ENCODE measurements at regions not wholly inside any gene's neighbourhood (a gene's known extent, or its start where the extent isn't known, plus 50 kb on each side); places are given as distances from the start of the nearest gene placed in this dataset.

DNA sequence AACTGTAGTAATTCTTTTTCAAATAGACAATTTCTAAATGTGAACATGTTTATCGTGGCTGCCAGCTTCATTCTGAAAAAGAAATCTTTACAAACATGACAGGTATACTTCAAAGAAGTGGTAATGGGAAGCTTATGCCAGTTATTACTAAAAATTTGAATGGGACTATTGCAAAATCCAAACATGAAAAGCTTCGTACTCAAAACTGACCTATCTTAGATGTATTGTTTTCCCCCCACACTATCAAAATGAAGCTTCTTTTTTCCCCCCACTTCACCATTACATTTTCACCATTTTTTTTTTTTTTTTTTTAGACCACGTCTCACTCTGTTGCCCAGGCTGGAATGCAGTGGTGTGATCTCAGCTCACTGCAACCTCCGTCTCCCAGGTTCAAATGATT is 50.4 kb upstream of the SERTAD2 start:
- H3K27ac ChIP-seq (ENCODE audit: low read depth in 1 of 2, low read length in 1 of 2) = no peak overlapping the region
- no peak overlapping the region for H3K9ac ChIP-seq (ENCODE audit: insufficient read depth in 1 of 2, low read length in 2 of 2)
- WGBS, 2 donors = 75 to 80% methylated on average over 4 of the region's 4 CpGs
- H3K4me1 ChIP-seq (ENCODE audit: control insufficient read depth in 5 of 5, insufficient read depth in 5 of 5, low read length in 5 of 5) = no peaks in the 10 kb centered on the region
- H3K9me3 ChIP-seq (ENCODE audit: control insufficient read depth in 4 of 4, insufficient read depth in 3 of 4, low read length in 3 of 4) = peaks cover 0 to 2% (median 0%) of the 10 kb centered on the region in 4 donors
- DNase-seq (no peak), ATAC-seq (ENCODE audit: insufficient read depth, low FRiP score) (no peak)
- H3K27me3 ChIP-seq (ENCODE audit: control insufficient read depth in 3 of 3, insufficient read depth in 3 of 3, low read length in 2 of 3) = no peaks in the 10 kb centered on the region
- TF ChIP-seq, protein P1, sequence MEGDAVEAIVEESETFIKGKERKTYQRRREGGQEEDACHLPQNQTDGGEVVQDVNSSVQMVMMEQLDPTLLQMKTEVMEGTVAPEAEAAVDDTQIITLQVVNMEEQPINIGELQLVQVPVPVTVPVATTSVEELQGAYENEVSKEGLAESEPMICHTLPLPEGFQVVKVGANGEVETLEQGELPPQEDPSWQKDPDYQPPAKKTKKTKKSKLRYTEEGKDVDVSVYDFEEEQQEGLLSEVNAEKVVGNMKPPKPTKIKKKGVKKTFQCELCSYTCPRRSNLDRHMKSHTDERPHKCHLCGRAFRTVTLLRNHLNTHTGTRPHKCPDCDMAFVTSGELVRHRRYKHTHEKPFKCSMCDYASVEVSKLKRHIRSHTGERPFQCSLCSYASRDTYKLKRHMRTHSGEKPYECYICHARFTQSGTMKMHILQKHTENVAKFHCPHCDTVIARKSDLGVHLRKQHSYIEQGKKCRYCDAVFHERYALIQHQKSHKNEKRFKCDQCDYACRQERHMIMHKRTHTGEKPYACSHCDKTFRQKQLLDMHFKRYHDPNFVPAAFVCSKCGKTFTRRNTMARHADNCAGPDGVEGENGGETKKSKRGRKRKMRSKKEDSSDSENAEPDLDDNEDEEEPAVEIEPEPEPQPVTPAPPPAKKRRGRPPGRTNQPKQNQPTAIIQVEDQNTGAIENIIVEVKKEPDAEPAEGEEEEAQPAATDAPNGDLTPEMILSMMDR (IDR thresholded peaks at IDR 0.05; ENCODE audit: control extremely low read depth, extremely low read depth) = no peak
- no peaks in the 10 kb centered on the region for H3K36me3 ChIP-seq (ENCODE audit: control insufficient read depth in 4 of 4, insufficient read depth in 4 of 4, low read length in 4 of 4)
- H3K4me3 ChIP-seq = no peak overlapping the region

DNA sequence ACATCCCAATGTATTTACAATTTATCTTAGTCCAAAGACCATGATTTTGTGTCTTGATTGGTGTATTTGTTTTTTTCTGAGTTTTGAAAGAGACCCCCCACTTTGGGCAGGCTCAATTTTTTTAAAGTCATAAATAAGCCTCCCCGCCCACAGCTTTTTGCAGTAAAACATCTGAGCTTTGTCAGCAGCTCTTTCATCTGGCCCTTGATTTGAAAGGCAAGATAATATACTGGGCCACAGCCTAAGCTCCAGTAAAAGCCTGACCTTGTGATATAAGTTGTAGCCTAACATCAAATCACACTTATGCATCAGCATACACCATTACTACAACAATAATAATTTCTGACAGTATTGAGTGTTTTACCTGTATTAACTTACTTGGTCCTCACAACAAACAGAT is 51.3 kb upstream of the SERTAD2 start:
- H3K4me3 ChIP-seq = no peak overlapping the region

DNA sequence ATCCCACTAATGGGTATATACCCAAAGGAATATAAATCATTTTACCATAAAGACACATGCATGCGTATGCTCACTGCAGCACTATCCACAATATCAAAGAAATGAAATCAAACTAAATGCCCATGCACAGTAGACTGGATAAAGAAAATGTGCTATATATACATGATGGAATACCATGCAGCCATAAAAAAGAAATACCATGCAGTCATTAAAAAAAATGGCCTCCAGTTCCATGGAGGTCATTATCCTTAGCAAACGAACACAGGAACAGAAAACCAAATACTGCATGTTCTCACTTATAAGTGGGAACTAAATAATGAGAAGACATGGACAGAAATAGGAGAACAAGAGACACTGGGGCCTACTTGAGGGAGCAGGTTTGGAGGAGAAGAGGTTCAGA is 53.6 kb upstream of the SERTAD2 start:
- H3K4me3 ChIP-seq = no peak overlapping the region
- no peaks in the 10 kb centered on the region for H3K36me3 ChIP-seq (ENCODE audit: control insufficient read depth in 4 of 4, insufficient read depth in 4 of 4, low read length in 4 of 4)
- H3K9me3 ChIP-seq (ENCODE audit: control insufficient read depth in 4 of 4, insufficient read depth in 3 of 4, low read length in 3 of 4) = peaks cover 0 to 2% (median 0%) of the 10 kb centered on the region in 4 donors
- no peaks in the 10 kb centered on the region for H3K27me3 ChIP-seq (ENCODE audit: control insufficient read depth in 3 of 3, insufficient read depth in 3 of 3, low read length in 2 of 3)
- no peak overlapping the region for H3K27ac ChIP-seq (ENCODE audit: low read depth in 1 of 2, low read length in 1 of 2)
- H3K4me1 ChIP-seq (ENCODE audit: control insufficient read depth in 5 of 5, insufficient read depth in 5 of 5, low read length in 5 of 5) = peaks cover 0 to 1% (median 0%) of the 10 kb centered on the region in 5 donors
- H3K9ac ChIP-seq (ENCODE audit: insufficient read depth in 1 of 2, low read length in 2 of 2) = no peak overlapping the region
- 96 to 99% methylated on average over 2 of the region's 2 CpGs for WGBS, 2 donors
- DNase-seq = no peak
- TF ChIP-seq, protein P1 (IDR thresholded peaks at IDR 0.05; ENCODE audit: control extremely low read depth, extremely low read depth) = no peak
- no peak for ATAC-seq (ENCODE audit: insufficient read depth, low FRiP score)

More for the DNA sequence above, 51.3 kb upstream of the SERTAD2 start:
- Histone ChIP-seq H3K36me3 (ENCODE audit: control insufficient read depth in 4 of 4, insufficient read depth in 4 of 4, low read length in 4 of 4) (no peaks in the 10 kb centered on the region), H3K4me1 (ENCODE audit: control insufficient read depth in 5 of 5, insufficient read depth in 5 of 5, low read length in 5 of 5) (no peaks in the 10 kb centered on the region), H3K27me3 (ENCODE audit: control insufficient read depth in 3 of 3, insufficient read depth in 3 of 3, low read length in 2 of 3) (no peaks in the 10 kb centered on the region), H3K27ac (ENCODE audit: low read depth in 1 of 2, low read length in 1 of 2) (no peak overlapping the region), H3K9ac (ENCODE audit: insufficient read depth in 1 of 2, low read length in 2 of 2) (no peak overlapping the region), H3K9me3 (ENCODE audit: control insufficient read depth in 4 of 4, insufficient read depth in 3 of 4, low read length in 3 of 4) (peaks cover 0 to 2% (median 0%) of the 10 kb centered on the region in 4 donors)
- no peak for ATAC-seq (ENCODE audit: insufficient read depth, low FRiP score)
- TF ChIP-seq, protein P1 (IDR thresholded peaks at IDR 0.05; ENCODE audit: control extremely low read depth, extremely low read depth) = no peak
- no peak for DNase-seq
- 100% methylated on average over 1 of the region's 1 CpG for WGBS, 2 donors

- no peak for DNase-seq
- H3K4me3 ChIP-seq = no peak overlapping the region
- H3K4me1 ChIP-seq (ENCODE audit: control insufficient read depth in 5 of 5, insufficient read depth in 5 of 5, low read length in 5 of 5) = peaks cover 0 to 1% (median 0%) of the 10 kb centered on the region in 5 donors
- H3K27ac ChIP-seq (ENCODE audit: low read depth in 1 of 2, low read length in 1 of 2) = no peak overlapping the region
- ATAC-seq (ENCODE audit: insufficient read depth, low FRiP score) = no peak
- peaks cover 0 to 2% (median 0%) of the 10 kb centered on the region in 4 donors for H3K9me3 ChIP-seq (ENCODE audit: control insufficient read depth in 4 of 4, insufficient read depth in 3 of 4, low read length in 3 of 4)
- H3K9ac ChIP-seq (ENCODE audit: insufficient read depth in 1 of 2, low read length in 2 of 2) = no peak overlapping the region
- no peaks in the 10 kb centered on the region for H3K36me3 ChIP-seq (ENCODE audit: control insufficient read depth in 4 of 4, insufficient read depth in 4 of 4, low read length in 4 of 4)
- TF ChIP-seq, protein P1 (IDR thresholded peaks at IDR 0.05; ENCODE audit: control extremely low read depth, extremely low read depth) = no peak
- no peaks in the 10 kb centered on the region for H3K27me3 ChIP-seq (ENCODE audit: control insufficient read depth in 3 of 3, insufficient read depth in 3 of 3, low read length in 2 of 3)
- WGBS, 2 donors = 72 to 80% methylated on average over 3 of the region's 3 CpGs
Measured at GRCh38 chr2:64708829-64709228, 55.1 kb upstream of the SERTAD2 start.
